ENCODE measurements at regions not wholly inside any gene's neighbourhood (a gene's known extent, or its start where the extent isn't known, plus 50 kb on each side); places are given as distances from the start of the nearest gene placed in this dataset.
A peak's percentile ranks its signal among the peaks of the same experiment; 100 is the strongest.

DNA sequence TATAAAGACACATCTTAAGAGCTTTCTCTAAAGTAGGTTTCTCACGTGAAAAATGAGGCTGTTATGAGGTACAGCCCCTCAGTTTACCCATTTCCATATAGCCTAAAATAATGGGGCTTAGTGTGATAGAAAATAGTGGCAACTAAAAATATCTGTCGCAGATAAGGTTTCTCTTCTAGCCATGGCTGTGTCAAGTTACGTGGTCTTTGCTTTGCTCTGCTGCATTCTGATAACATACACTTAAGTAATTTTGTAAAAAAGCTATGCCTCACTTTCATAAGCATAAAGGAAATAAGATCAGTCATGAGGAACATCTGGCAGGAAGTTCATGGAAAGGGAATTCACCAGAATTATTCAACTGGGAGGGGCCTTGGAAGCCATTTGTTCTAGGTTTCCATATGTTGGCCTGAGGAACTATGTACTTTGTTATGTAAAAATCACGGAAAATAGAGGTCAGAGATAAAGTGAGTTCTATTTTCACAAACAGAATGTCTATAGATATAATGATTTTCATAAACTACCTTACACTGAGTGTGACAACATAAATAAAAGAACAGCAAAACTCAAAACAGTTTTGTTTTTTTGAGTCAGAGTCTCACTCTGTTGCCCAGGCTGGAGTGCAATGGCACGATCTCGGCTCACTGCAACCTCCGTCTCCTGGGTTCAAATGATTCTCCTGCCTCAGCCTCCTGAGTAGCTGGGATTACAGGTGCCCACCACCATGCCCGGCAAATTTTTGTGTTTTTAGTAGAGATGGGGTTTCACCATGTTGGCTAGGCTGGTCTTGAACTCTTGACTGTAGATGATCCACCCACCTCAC lies 195.6 kb upstream of the KRR1 start:
- Histone ChIP-seq H3K36me3 (ENCODE audit: control insufficient read depth, insufficient read depth, low read length) (no peaks in the 10 kb centered on the region), H3K18ac (ENCODE audit: low read depth, low read length) (peak overlapping the region; percentile 96), H2BK15ac (ENCODE audit: low read depth, low read length) (peak overlapping the region; percentile 61; the same call in 2 of the 3 replicates), H2BK120ac (ENCODE audit: low read depth, low read length) (peak overlapping the region; percentile 79), H3K9me3 (ENCODE audit: control insufficient read depth, insufficient read depth, low read length) (no peaks in the 10 kb centered on the region), H3K23ac (ENCODE audit: low read depth, low read length) (peak overlapping the region; percentile 36; the same call in 1 of the 2 replicates), H3K79me1 (ENCODE audit: low read depth in 1 of 2, low read length in 2 of 2) (no peaks in the 10 kb centered on the region), H3K9ac (ENCODE audit: low read depth, low read length) (peak overlapping the region; percentile 29; the same call in 1 of the 2 replicates), H2BK20ac (ENCODE audit: low read depth, low read length) (peak overlapping the region; percentile 81), H3K27ac (ENCODE audit: insufficient read depth, low read length) (peak overlapping the region; percentile 80), H4K5ac (ENCODE audit: low read depth, low read length) (peak overlapping the region; percentile 97), H4K91ac (ENCODE audit: insufficient read depth, low read depth, low read length) (peak overlapping the region; percentile 82), H3K9me1 (ENCODE audit: insufficient read depth, low read length) (no peaks in the 10 kb centered on the region), H3K4ac (ENCODE audit: low read depth, low read length) (peak overlapping the region; percentile 78; the same call in 1 of the 2 replicates), H2AFZ (replicated peaks; ENCODE audit: low read length, poor library complexity) (no peak overlapping the region), H2AK9ac (replicated peaks; ENCODE audit: low read depth, low read length, poor library complexity) (no peak overlapping the region), H3K4me3 (ENCODE audit: insufficient read depth, low read depth, low read length) (no peak overlapping the region), H3K14ac (replicated peaks; ENCODE audit: low read depth, low read length) (peak overlapping the region; percentile 68), H4K20me1 (ENCODE audit: insufficient read depth, low read length) (no peaks in the 10 kb centered on the region), H4K8ac (ENCODE audit: low read depth in 2 of 2, low read length in 2 of 2) (peak overlapping the region; percentile 75 to 84), H3K56ac (ENCODE audit: extremely low read depth, insufficient read depth, low read length) (peak overlapping the region; percentile 74), H2BK5ac (ENCODE audit: low read depth, low read length, poor library complexity, severe bottlenecking) (peak overlapping the region; percentile 81), H3K4me1 (ENCODE audit: control insufficient read depth, insufficient read depth, low read length) (peaks cover 8% of the 10 kb centered on the region), H3K27me3 (ENCODE audit: control insufficient read depth, insufficient read depth, low read length) (no peaks in the 10 kb centered on the region), H2AK5ac (ENCODE audit: low read depth, low read length) (peak overlapping the region; percentile 83; the same call in 1 of the 2 replicates), H3K4me2 (ENCODE audit: low read depth, low read length) (peak overlapping the region; percentile 49; the same call in 1 of the 2 replicates)
- in situ Hi-C loops (cut with MboI; ENCODE audit: low sequenced_read_pairs) (no loop called here), intact Hi-C loops (cut with micrococcal nuclease) (loop anchor here (2.0 kb wide), 2 partner anchors 18 to 318 kb away; no protein-coding TSS in a partner anchor), dilution Hi-C loops (cut with HindIII; ENCODE audit: low sequenced_read_pairs, unreplicated experiment) (no loop called here)
- POLR2A ChIA-PET (ENCODE audit: unreplicated experiment): interaction anchor here (1.1 to 1.2 kb wide), 2 partner anchors 13 to 324 kb away, joined by 3 to 7 read pairs; partner anchors contain the start of gene PHLDA1
- BruUV-seq (replicated peaks): no TSS peak
- peak; percentile 93 for DNase-seq
- no peak for TF ChIP-seq RAD21 (IDR thresholded peaks at IDR 0.05; ENCODE audit: low read length)
- no peak for TF ChIP-seq MXI1 (IDR thresholded peaks at IDR 0.05; ENCODE audit: borderline replicate concordance, low read depth, low read length)
- 0 out of 2 replicates have a peak, but pooled peaks have one; percentile 19 for TF ChIP-seq CEBPB (IDR thresholded peaks at IDR 0.05; ENCODE audit: low read depth, low read length)
- TF ChIP-seq RFX5 (IDR thresholded peaks at IDR 0.05; ENCODE audit: low read depth, low read length): no peak
- TF ChIP-seq MAZ (IDR thresholded peaks at IDR 0.05; ENCODE audit: borderline replicate concordance, low read depth, low read length): no peak
- CTCF ChIA-PET: no interaction called here
- WGBS, 2 experiments (ENCODE audit: extremely low coverage in 2 of 2, insufficient read length in 1 of 2): no CpG with 5 or more reads among the region's 8 CpGs
- peak; percentile 35 for ATAC-seq (ENCODE audit: low read depth)
